HG02623 (cell line): ENCODE measurements at regions not wholly inside any gene's neighbourhood (a gene's known extent, or its start where the extent isn't known, plus 50 kb on each side); places are given as distances from the start of the nearest gene placed in this dataset.

Source experiments
- ATAC-seq: cut with Tn5 transposase; IDR thresholded peaks from one replicate; pipeline ENCODE4 v1.9.1; 2021; ENCODE audit warnings: moderate library complexity; ENCODE audit not compliant: unreplicated experiment

DNA sequence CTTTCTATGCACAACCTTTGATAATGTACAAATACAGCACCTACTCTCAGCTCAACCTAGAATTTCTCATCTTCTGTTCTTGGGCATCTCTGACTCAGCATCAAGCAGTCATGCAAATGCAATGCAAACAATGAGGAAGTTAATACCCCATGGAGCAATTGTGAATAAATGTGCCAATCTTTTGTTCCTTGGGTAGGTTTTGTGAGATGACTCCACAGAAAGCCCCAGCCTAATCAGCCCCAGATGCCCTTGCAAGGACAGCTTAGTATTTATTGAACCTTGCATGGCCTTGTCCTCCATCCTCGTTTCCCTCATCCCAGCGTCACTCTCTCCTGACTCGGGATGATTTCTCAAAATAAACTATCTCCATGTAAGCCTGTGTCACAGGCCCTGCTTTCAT lies 494.7 kb upstream of the NECTIN3 start:
- no peak for ATAC-seq

DNA sequence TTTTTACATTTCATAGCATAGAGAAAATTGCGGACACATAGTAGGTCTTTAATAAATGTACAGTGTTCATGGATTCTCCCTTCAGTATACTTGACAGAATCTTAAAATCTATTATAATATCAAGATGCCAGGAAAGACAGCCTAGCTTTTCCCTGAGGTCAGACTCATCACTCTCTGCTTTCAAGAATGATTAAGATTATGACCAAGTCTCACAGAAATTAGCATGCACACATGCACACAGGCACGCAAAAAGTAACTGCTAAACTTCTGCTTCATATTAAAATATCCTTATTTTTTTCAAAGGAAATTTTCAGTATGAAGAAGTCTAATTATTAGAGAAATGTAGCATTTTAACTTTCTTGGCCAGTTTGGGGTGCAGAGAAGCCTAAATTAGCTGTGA lies 493.8 kb upstream of the NECTIN3 start:
- no peak for ATAC-seq

- ATAC-seq: no peak
Observed at GRCh38 chr3:110579840-110580550, 491.6 kb upstream of the NECTIN3 start.

DNA sequence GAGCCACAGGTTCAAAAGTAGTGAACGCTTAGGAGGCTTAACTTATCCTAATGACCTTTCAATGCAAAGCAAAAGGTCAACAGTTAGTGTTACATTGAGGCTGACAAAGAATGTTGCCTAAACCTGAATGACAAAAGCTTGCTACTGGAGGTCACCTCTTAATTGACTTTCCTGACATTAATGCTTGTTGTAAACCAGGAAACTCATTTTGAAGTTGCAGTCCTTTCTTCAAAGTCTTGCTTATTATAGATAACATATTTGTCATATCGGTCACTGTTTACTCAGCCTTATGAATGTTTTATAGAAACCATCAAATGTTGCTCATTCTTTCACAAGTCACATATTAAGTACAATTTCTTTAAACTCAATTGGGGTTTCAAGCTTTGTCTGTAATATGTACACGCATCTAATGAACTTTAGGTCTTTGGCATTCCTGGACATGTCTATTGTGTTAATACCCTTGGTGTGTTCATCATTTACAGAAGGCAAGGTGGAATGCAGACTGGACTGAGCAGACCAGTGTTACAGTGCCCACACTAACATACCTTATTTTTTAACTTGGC lies 488.2 kb upstream of the NECTIN3 start:
- ATAC-seq: no peak

DNA sequence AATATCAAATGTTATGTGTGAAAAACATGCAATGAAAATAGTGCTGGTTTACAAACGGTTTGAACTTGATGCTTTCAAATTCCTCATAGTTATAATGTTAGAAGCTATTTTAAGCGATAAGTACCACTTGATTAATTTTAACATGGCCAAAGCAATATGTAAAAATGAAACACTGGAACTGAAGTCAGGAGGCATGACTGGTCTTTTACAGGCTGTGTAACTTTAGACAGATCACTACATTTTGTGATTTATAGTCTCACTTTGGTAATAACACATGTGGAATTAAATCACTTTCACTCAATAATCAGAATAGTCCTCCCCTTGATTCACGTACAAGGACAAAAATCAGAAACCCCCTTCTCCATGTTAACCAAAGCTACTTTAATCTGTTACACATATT lies 482.7 kb upstream of the NECTIN3 start:
- no peak for ATAC-seq

GRCh38 chr3:110589341-110589740 lies 482.3 kb upstream of the NECTIN3 start:
- ATAC-seq: no peak

- no peak for ATAC-seq
Observed at GRCh38 chr3:110593749-110594148, 477.9 kb upstream of the NECTIN3 start.

- no peak for ATAC-seq
Observed at GRCh38 chr3:110598847-110599490, 472.6 kb upstream of the NECTIN3 start.

DNA sequence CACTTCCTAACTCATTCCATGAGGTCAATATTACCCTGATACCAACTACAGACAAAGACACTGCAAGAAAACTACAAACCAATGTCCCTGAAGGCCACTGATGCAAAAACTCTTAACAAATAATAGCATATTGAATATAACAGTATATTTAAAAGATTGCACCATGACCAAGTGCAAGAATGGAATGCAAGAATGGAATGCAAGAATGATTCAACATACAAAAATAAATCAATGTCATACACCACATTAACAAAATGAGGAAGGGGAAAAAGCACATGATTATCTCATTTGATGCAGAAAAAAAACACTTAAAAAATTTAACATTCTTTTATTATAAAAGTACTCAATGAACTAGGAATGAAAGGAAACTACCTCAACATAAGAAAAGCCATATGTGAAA lies 463.1 kb upstream of the NECTIN3 start:
- no peak for ATAC-seq

GRCh38 chr3:110612045-110612444 lies 459.6 kb upstream of the NECTIN3 start:
- ATAC-seq: no peak

- no peak for ATAC-seq
Observed at GRCh38 chr3:110614186-110614585, 457.4 kb upstream of the NECTIN3 start.

DNA sequence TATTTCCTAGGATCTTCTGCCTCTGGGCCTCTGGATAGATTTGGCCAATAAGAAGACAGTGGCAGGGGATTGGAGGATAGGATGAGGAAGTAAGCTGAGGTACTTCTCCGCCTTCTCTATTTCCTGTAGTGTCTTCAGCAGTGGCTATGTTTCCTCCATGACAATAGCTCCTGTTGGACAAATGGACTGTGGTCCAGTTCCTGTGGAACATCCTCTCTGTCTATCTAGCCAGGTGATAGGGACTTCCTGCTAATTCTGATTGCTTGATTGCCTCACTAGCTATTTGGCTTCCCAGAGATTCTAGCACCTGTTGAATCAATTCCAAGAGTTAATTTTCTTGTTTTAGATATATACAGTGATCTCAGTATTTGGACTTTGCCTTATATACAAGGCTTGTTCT lies 456.2 kb upstream of the NECTIN3 start:
- no peak for ATAC-seq

- no peak for ATAC-seq
Observed at GRCh38 chr3:110618512-110619226, 452.9 kb upstream of the NECTIN3 start.

- ATAC-seq: no peak
Observed at GRCh38 chr3:110620118-110620517, 451.5 kb upstream of the NECTIN3 start.

GRCh38 chr3:110623571-110623970 lies 448.0 kb upstream of the NECTIN3 start:
- ATAC-seq: peak; percentile 45

- ATAC-seq: no peak
Observed at GRCh38 chr3:110624576-110624975, 447.0 kb upstream of the NECTIN3 start.

GRCh38 chr3:110625201-110625747 lies 446.3 kb upstream of the NECTIN3 start:
- no peak for ATAC-seq

DNA sequence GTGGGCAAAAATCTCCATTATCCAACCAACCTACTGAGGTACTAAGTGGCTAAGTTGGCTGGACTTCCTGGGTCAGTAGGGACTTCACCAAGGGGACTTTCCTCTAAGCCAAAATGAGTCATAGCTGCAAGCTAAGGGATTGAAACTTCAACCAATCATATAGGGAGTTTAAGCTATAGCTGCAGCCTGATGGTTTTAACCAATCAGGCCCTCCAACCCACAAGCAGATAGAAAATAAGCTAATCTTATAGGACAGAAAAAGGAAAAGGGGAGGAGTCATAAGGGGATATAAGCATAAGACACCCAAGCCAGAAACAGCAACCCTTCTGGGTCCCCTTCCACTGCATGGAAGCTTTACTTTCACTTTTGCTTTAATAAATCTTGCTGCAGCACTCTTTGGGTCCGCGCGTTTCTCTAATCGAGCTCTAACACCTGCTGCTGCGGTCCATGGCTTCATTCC lies 444.9 kb upstream of the NECTIN3 start:
- peak; percentile 45 for ATAC-seq

- ATAC-seq: no peak
Observed at GRCh38 chr3:110628650-110629301, 442.8 kb upstream of the NECTIN3 start.

DNA sequence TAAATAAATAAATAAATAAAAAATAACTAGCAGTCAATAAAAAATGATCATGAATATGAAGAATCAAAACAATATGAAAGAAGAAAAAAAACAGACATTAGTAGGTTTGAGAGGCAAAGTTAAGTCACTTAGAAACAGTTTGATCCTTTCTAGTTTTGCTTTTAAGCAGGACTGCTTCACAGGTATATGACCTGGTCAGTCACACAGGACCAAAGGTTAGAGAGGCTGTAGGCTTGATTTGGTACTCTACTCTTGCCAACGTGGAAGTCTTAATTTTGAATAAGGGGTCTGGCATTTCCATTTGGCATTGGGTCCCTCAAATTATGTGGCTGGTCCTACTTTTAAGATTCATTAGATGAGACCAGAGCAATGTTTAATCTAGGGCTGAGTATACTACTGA lies 441.7 kb upstream of the NECTIN3 start:
- ATAC-seq: no peak

GRCh38 chr3:110644203-110644602 lies 427.4 kb upstream of the NECTIN3 start:
- no peak for ATAC-seq
